ENCODE measurements at regions not wholly inside any gene's neighbourhood (a gene's known extent, or its start where the extent isn't known, plus 50 kb on each side); places are given as distances from the start of the nearest gene placed in this dataset.

DNA sequence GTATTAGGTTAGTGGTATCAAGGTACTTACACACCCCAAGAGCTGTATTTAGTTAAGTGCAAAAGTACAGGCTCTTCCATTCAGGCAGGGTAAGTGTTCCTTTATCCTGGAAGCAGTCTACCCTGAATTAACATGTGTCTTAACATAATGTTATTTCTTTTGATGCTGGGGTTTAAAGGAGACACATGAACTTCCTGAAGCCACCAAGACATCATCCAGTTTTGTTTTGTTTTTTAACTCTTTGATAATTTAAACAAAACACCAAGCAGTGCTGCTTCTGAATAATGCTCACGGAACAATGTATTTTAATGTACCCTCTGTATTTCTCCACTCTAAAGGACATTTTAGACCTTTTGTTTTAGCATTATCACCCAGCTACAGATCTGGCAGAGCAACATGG is 50.5 kb upstream of the PLCB4 start:
- no peak overlapping the region for H2AFZ ChIP-seq (ENCODE audit: low read length)
- no peaks in the 10 kb centered on the region for H3K36me3 ChIP-seq (ENCODE audit: control insufficient read depth in 2 of 4, insufficient read depth in 4 of 4, low read length in 3 of 4)
- no peaks in the 10 kb centered on the region for H3K23me2 ChIP-seq (ENCODE audit: low read depth, low read length)
- H3K27me3 ChIP-seq (replicated peaks in 1 of 4; ENCODE audit: control insufficient read depth in 3 of 4, extremely low read depth in 1 of 4, insufficient read depth in 3 of 4, low read length in 3 of 4) = peaks cover 0 to 1% (median 0%) of the 10 kb centered on the region in 4 experiments; a peak in 1 of 7 replicates
- WGBS, 2 experiments (ENCODE audit: extremely low coverage in 1 of 2, insufficient coverage in 1 of 2, insufficient read length in 1 of 2, insufficient replicate concordance in 2 of 2, low coverage in 1 of 2, low lambda C conversion rate in 2 of 2, missing lambda C conversion rate in 1 of 2) = 88% methylated on average over 1 of the region's 1 CpG; no CpG with 5 or more reads in 1 of the 2 experiments
- H2BK20ac ChIP-seq (ENCODE audit: low read length) = no peak overlapping the region
- no peak overlapping the region for H3K9ac ChIP-seq (replicated peaks in 1 of 4; ENCODE audit: extremely low read depth in 1 of 4, low read depth in 3 of 4, low read length in 3 of 4)
- FAIRE-seq (no peak), DNase-seq (ENCODE audit: low read depth in 1 of 2, low spot score in 2 of 2) (no peak)
- H3K4me2 ChIP-seq (ENCODE audit: insufficient read depth in 1 of 2, low read depth in 2 of 2, low read length in 2 of 2) = no peak overlapping the region
- no peak overlapping the region for H3K14ac ChIP-seq (ENCODE audit: insufficient read length)
- ChIA-PET CTCF (ENCODE audit: partially characterized antibody) (interaction anchor here (1.2 kb wide), 1 partner anchor 341 kb away, joined by 3 read pairs; no protein-coding TSS in a partner anchor), POLR2A (ENCODE audit: partially characterized antibody) (no interaction called here)
- no peaks in the 10 kb centered on the region for H4K20me1 ChIP-seq (replicated peaks in 1 of 2; ENCODE audit: control insufficient read depth in 1 of 2, insufficient read depth in 2 of 2, low read length in 2 of 2)
- H4K5ac ChIP-seq (ENCODE audit: insufficient read length, low read depth, low read length) = no peak overlapping the region
- H3K27ac ChIP-seq (ENCODE audit: low read depth, low read length) = no peak overlapping the region
- TF ChIP-seq CREB1 (IDR thresholded peaks at IDR 0.05) (no peak), POLR2AphosphoS5 (IDR thresholded peaks at IDR 0.05; ENCODE audit: low read depth, low read length) (no peak), KDM1A (IDR thresholded peaks at IDR 0.05; ENCODE audit: borderline replicate concordance, low read length) (no peak), POU5F1 (IDR thresholded peaks at IDR 0.05; ENCODE audit: low read depth, low read length) (no peak), KDM4A (IDR thresholded peaks at IDR 0.05; ENCODE audit: low read depth, low read length, severe bottlenecking) (no peak), SIX5 (IDR thresholded peaks at IDR 0.05; ENCODE audit: low read depth, low read length) (no peak), BCL11A (IDR thresholded peaks at IDR 0.05; ENCODE audit: low read depth in 2 of 2, low read length in 2 of 2) (no peak)
- no peaks in the 10 kb centered on the region for H3K9me3 ChIP-seq (ENCODE audit: insufficient read depth in 2 of 2, low read depth in 1 of 2, low read length in 1 of 2)
- H2BK120ac ChIP-seq (replicated peaks; ENCODE audit: low read depth, low read length) = no peak overlapping the region
- H3K79me2 ChIP-seq (ENCODE audit: control insufficient read depth in 1 of 2, insufficient read depth in 2 of 2, low read length in 2 of 2) = no peaks in the 10 kb centered on the region
- H3K4me3 ChIP-seq (ENCODE audit: extremely low read depth in 1 of 4, insufficient read depth in 2 of 4, low read depth in 3 of 4, low read length in 4 of 4) = no peak overlapping the region
- H4K8ac ChIP-seq (ENCODE audit: extremely low read depth, insufficient read depth, low read length) = no peak overlapping the region
- H3K4ac ChIP-seq (replicated peaks; ENCODE audit: insufficient read length, low read depth, low read length) = no peak overlapping the region
- no peak overlapping the region for H3K56ac ChIP-seq (replicated peaks; ENCODE audit: insufficient read length, low read depth, low read length)
- no peak overlapping the region for H3K18ac ChIP-seq (ENCODE audit: extremely low read depth, low read length)
- peak overlapping the region; percentile 45; the same call in 1 of the 2 replicates for H2BK12ac ChIP-seq (ENCODE audit: low read depth, low read length)
- no peak overlapping the region for H2AK5ac ChIP-seq (ENCODE audit: low read depth, low read length)
- no peaks in the 10 kb centered on the region for H3K79me1 ChIP-seq (ENCODE audit: low read depth, low read length)
- H2BK15ac ChIP-seq (ENCODE audit: low read length) = no peak overlapping the region
- peaks cover 0 to 20% (median 15%) of the 10 kb centered on the region in 4 experiments; a peak in 5 of 7 replicates for H3K4me1 ChIP-seq (replicated peaks in 1 of 4; ENCODE audit: control insufficient read depth in 3 of 4, insufficient read depth in 4 of 4, low read length in 3 of 4)
- no peak overlapping the region for H4K91ac ChIP-seq (replicated peaks; ENCODE audit: insufficient read length, low read length)
- H3K23ac ChIP-seq (ENCODE audit: insufficient read length) = no peak overlapping the region
- no peak overlapping the region for H2BK5ac ChIP-seq (ENCODE audit: low read depth, low read length)
